ENCODE measurements at regions not wholly inside any gene's neighbourhood (a gene's known extent, or its start where the extent isn't known, plus 50 kb on each side); places are given as distances from the start of the nearest gene placed in this dataset.
"Not testable (repeated sequence)": the region's sequence is repeated elsewhere in the genome, so short reads cannot be mapped to it uniquely, and the experiment has no call there.

DNA sequence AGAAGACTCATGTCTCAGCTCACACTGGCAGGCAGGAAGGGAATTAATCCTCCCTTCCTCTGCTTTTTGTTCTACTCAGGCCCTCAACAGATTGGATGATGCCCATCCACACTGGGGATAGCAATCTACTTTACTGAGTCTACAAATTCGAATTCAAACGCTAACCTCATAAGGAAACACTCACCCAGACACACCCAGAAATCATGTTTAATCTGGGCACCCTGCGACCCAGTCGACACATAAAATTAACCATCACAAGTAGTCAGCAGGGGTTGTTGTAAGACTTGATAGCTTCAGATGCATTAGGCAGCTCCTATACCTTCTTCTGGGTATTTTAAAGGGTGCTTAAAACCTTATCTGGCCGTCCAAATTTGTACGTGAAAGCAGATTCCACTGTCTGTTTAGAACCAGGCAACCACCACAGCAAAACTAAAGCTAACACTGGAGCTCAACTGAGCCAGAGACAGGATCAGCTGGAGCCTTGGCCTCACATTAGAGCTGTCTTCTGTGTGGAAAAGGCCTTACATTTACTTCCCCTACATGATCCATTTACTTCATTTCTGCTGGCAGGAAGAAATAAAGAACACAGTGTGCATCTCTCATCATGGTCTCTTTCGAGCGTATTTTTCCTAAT, 407.3 kb upstream of the PPP2R3A start:
- DNase-seq (ENCODE audit: low spot score), result no peak

DNA sequence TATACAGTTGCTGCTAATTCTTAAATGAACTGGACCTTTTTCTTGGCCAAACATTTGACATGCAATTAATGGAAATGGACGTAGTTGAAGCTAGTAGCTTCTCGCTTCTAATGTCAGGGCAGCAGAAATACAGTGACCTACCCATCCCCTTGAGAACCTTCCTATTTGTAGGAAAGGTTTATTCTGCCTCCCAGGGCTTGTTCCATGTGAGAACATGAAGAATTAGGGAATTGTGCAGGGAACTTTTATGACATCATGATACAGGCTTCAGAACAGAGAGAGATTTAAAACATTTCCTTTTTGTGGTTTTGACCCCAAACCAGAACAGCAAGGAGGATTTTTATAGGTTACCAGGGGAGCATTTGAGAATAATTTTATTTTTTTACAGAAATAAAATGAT, 406.6 kb upstream of the PPP2R3A start:
- DNase-seq (ENCODE audit: low spot score), result no peak

DNA sequence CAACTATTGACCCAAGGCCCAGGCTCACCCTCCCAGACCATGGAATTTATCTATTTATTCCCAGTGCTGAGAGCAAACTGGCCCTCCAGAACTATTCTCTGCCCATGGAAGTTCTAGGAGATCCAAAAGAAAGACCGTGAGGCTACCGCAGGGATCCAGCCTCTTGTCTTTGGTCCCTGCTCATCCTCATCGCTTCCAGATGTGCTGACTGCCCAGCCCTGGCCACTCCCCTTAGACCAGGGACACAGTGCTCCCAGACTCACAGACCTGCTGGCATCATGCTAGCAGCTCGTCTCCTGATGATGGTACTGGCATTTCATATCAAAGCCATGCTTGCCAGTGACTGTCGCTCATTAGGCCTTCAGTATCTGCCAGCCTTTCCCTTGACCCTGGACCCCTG, 405.7 kb upstream of the PPP2R3A start:
- no peak for DNase-seq (ENCODE audit: low spot score)

DNA sequence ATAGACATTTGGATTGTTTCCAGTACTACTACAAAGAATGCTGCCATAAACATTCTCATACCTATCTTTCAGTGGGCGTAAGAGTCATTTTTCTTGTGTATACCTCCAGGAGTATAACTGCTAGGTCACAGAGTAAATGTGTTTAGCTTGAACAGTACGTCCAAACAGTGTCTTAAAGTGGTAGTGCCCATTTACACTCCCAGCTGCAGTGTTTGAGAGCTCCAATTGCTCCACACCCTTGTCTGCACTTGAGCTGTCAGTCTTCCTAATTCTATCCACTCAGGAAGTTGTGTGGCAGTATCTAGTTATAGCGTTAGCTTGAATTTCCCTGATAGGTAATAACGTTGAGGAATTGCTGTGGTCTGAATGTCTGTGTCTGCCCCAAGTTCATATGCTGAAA, 404.7 kb upstream of the PPP2R3A start:
- no peak for DNase-seq (ENCODE audit: low spot score)

DNA sequence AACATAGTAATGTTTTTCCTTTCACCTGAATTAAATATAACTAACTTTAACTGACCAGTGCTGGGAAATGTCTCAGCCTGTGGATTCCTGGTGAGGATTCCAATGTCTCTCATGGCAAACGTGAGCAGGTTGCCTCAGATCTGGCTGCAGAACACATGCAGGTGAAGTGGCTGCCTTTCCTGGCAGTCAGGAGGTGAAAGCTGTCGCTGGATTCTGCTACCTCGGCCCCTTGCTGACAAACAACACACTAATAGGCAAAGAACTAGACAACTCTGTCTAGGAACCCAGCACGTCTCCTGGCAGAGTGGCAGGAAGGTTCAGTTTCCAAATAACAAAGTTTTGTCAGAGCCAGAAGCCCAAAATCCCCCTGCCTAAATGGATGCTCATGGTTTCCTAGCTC, 400.8 kb upstream of the PPP2R3A start:
- DNase-seq (ENCODE audit: low spot score), result no peak

DNA sequence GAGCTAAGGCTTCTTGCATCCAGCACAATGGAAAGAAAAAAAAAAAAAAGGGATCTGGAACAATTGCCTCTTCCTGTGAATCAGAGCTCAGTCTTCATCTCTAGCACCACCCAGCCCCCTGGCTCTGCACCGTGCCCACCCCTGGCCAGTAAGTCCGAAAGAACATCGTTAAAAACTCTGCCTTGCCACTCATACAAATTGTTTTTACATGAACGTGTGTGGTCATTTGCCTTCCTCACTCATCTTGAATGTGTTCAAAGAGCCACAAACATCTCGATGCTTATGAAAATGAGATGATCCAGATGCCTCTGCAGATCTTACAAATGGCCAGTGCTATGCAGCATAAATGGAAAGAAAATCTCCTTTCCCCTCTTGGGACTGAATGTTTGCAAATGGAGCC, 400.0 kb upstream of the PPP2R3A start:
- DNase-seq (ENCODE audit: low spot score), result no peak

DNA sequence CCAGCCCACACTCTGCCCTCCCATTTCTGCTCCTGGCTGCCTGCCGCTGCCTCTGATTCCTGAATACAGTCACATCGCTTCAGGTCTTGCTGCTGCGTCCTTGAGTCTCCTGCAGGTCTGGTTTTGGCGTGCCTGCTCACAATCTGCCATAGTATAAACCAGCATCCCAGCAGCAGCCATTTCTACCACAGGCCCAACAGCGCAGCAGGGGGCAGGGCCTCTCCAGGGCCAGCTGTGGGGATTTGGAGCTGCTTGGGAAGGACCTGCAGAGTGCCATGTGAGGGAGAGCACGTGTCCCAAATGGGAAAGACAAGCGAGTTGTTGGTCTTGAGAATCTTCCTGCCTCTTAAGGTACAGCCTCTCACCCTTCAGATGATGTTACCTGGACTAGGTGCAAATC, 398.3 kb upstream of the PPP2R3A start:
- no peak for DNase-seq (ENCODE audit: low spot score)

DNA sequence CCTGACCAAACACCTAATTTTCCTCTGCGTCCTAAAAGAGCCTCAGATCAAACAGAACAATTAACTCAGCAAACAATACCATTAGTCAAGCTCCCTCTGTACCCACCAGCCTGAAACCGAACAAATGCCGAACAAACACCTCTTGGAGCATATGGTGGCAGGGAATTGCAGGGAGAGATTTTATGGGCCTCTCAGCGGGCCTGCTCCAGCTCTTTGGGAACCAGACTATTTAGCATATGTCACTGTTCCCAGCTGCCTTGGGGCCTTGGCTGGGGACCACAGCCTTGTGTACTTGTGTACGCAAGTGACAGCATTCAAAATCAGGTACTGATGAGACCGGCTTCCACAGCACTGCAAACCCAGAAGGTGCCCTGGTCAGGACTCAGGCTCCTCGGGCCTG, 388.8 kb upstream of the PPP2R3A start:
- DNase-seq (ENCODE audit: low spot score), result no peak

DNA sequence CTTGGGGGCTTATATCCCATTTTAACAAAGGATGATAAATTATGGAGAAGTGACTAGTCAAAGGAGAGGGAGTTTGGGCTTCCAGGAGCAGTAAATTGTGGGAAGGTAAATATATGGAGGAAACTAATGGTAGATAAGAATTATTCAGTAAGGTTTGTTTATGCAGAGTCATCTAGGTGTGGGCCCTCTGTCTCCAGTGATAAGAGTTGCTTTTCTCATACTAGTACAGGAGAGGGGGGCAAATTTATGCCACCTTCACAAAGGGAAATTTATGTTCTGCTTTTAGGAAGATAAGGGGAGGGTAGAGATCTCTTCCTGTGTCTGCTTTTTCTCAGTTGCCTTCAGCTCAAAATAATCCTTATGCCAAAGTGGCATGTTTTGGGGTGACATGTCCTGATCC, 383.7 kb upstream of the PPP2R3A start:
- no peak for DNase-seq (ENCODE audit: low spot score)

DNA sequence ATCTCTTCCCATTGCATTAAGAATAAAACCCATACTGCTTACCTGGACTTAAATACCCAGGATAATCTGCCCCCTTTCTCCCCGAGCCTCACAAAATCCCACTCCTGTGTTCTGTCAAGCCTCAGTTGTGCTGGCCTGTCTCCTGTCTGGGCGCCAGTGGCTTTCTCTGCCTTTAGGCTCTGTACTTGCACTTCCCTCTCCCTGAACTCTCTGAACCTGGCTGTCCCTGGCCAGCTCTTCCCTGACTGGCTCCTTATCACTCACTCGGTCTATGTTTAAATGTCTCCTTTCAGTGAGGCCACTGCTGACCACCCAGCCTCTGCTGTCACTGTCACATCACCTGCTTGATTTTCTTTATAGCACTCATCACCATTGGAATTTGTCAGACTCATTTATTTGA, 382.7 kb upstream of the PPP2R3A start:
- DNase-seq (ENCODE audit: low spot score), result no peak

DNA sequence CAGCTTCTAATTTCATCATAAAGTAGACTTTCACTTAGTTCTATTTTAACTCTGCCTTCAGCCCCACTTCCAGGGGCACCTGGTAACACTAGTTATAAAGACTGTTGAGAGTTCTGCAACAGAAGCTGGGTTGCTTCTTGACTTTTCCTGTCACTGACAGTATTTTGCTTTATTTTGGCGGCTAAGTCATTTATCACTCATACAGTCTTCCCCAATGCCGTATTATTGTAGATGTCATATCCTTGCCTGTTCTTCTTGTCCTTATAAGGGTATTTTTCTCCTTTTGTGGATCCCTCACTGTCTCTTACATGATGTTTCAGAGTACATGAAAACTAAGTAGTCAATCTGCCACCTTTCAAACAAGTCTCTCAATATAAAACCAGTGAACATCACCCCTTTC, 369.0 kb upstream of the PPP2R3A start:
- no peak for DNase-seq (ENCODE audit: low spot score)

DNA sequence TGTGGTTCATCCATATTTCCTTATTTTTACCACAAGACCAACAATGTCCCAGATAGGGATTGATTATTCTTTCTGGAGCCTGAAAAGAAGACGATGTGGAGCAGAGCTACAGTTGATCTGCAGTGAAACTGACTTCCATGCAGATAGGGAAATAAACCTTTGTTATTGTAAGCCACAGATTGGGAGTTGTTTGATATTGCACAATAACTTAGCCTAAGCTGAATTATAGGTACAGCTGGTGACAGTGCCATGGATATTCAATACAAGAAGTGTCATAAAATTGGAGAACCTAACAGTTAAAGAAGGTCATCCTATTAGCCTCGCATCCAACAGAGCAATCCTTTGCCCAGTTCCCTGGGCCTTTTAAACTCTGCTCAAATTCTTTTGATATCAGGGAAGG, 367.7 kb upstream of the PPP2R3A start:
- DNase-seq (ENCODE audit: low spot score), result no peak

DNA sequence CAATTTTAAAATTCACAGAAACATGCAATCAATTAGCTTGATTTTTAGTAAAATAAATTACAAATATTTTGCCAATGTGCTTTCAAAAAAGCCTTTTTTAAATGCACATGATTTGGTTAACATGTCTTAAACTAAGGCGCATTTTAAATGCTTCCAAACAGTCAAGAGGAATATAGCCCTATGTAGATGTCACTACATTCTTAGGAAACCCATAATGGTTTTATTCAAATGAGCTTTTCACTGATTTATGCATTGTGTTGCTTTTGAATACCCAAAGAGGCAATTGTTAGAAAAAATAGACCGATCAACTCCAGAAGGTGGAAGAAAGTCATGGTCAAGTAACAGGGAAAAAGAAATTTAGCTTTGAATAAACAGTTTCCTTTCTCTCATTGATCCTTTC, 366.9 kb upstream of the PPP2R3A start:
- no peak for DNase-seq (ENCODE audit: low spot score)

DNA sequence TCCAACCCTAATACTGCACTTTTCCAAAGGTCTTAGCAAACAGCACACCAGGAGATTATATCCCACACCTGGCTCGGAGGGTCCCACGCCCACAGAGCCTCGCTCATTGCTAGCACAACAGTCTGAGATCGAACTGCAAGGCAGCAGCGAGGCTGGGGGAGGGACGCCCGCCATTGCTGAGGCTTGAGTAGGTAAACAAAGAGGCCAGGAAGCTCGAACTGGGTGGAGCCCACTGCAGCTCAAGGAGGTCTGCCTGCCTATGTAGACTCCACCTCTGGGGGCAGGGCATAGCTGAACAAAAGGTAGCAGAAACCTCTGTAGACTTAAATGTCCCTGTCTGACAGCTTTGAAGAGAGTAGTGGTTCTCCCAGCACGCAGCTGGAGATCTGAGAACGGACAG, 361.0 kb upstream of the PPP2R3A start:
- not testable (repeated sequence) for DNase-seq (ENCODE audit: low spot score)

DNA sequence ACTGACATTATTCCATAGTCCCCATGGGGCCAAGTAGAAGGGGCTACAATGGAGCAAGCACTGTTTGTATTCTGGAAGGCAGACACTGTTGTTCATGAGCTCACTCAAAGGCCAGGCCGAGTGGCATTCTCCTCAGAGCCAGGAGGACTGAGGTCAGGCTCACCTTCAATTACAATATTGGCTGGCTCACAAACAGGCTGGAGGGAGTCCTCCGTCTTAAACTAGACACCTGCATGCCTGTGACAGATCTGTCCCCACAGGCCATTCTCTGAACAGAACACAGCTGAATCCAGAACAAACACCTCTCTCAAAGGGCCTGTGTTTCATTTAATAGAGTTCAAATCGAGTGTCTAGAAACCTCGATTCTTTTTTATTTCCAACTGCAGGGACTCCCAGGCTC, 347.4 kb upstream of the PPP2R3A start:
- no peak for DNase-seq (ENCODE audit: low spot score)

DNA sequence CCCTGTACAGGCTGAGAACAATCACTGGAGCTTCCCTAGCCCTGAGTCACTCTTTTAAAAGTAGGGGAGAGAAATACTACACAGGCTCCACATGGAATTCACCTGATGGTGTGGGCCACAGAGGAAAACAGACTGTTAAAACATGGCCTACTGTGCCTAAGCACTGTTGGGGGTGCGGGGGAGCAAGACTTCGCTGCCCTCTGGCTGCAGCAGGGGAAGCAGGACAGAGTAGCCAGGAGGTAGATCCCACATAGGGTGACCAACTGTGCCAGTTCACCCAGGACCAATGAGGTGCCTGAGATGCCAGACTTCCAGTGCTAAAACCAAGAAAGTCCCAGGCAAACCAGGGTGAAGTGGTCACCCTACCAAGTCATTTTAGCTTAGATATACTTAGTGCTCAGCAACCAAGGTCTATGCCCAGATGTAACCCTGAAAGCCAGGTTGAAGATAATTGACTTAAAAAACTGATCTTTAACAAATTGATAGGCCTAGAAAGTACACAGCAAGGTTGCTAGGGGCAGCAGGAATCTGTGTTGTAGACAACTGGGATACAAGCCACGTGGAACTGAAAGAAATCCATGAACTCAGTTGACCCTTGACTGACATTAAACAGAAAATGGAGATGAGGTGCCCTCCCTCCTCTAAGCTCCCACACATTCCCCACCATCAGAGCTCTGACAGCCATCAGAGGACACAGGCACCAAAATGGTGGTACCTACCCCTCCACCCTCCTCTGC, 344.2 kb upstream of the PPP2R3A start:
- DNase-seq (ENCODE audit: low spot score), result no peak

DNA sequence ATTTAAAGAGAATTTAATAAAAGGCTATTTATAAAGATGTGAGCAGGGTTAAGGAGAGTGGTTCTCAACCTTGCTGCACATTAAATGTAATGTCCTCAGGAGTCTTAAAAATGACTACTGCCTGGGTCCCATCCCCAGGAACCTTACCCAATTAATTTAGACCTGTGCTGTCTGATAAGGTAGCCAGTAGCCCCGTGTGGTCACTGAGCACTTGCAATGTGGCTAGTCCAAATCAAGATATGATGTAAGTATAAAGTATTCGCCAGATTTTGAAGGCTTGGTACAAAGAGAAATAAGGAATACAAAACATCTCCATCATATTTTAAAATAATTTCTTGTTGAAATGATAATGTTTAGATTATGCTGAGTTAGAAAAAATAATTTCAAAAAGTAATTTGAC, 343.3 kb upstream of the PPP2R3A start:
- no peak for DNase-seq (ENCODE audit: low spot score)

DNA sequence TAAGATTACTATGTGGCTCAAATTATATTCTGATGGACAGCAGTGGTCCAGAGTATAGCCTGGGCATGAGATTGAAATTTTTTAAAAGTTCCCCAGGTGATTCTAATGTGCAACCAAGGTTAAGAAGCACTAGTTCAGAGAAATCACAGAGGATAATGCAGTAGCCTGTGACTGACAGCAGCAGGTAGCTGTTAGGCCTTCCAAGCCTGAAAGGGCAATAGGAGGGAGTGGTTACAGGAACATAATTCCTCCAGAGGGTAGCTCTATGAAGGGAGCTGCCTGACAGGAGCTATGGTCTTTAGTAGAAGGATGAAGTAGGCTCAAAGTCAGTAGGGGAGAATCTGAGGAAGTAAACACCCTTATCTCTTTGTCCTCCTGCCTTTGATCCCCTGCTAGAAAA, 342.9 kb upstream of the PPP2R3A start:
- DNase-seq (ENCODE audit: low spot score), result no peak

DNA sequence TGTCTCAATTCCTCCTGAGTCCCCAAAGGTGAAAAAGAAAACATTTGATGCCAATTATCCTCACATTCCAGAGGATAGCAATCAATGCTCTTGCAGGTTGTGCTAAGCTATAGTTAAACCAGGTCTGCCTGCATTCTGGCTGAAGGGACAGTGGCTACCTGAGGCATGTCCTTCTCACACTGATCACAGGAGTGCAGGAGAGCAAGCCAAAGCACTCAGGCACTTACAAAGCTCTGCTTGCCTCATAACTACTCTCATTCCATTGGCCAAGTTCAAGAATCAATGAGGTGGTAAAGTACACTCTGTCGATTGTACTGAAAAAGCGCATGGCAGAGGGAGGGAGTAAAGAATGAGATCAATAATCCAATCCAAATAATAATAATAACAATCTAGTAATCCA, 342.0 kb upstream of the PPP2R3A start:
- DNase-seq (ENCODE audit: low spot score), result no peak

DNA sequence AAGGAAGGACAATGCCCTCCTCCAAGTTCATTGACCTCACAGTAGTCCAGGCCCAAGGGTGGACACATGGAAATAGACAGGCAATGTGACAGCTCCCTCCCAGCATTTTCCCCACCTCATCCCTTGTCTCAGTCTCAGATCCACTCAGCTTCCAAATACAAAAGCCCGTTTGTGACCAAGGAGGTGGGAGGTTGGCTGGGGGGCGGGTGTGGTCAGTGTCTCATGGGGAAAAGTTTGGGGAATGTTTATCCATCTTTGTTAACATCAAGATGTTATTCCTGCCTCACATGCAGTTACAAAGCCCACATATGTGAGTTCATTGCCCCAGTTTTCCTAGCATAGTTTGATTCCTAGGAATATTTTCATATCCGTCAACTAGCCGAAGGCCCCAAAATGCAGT, 338.5 kb upstream of the PPP2R3A start:
- no peak for DNase-seq (ENCODE audit: low spot score)

DNA sequence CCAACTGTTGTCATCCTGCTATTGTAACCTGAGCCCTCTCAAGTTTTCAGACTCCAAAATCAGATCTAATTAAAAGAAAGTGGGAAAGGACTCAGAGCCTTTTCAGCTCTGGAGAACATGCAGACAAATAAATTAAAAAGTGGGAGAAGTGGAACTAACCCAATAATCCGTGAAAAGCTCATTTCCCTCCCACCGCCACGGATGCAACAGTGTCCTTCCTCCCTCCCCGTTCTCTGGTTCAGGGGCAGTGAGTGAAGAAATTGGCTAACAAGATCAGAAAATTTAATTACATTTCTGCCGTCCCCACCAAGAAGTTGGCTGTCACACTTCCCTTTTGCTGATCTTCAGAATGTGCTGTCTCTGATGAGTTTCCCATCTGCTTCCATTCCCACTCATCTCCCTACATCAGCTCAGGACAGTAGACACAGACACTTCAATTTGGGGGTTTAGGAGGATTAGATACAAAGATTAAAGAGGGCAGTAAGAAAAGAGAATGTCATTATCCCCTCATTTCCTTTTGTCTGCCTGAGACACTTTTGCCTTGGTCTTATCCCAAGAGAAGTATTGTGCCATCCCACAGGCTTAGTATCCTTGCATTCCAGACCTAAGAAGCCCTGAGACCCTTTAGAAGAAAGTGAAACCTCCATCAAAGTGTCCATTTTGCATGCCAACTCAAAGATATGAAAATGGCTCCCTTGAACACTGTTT, 335.7 kb upstream of the PPP2R3A start:
- no peak for DNase-seq (ENCODE audit: low spot score)

DNA sequence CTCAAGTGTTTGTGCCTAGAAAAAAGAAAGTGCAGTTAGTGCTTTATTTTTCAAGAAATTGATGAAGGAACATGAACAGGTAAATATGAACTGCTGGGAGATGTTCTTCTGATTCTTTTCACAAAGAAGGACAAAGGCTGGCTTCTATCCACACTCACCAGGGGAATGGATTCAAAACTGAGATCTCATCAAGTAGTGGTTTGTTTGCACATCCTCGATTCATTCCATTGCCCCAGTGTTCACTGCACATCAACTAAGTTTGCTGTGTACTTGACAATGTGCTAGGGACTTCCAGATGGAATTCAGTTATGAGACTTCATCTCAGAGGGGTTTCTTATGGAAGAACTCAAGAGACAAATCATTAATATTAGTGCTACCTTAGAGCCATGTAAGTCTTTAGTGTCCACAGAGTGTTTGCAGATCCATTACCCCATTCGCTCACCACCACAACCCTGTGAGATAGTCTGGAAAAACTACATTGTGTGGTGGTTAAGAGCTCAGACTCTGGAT, 332.9 kb upstream of the PPP2R3A start:
- no peak for DNase-seq (ENCODE audit: low spot score)

DNA sequence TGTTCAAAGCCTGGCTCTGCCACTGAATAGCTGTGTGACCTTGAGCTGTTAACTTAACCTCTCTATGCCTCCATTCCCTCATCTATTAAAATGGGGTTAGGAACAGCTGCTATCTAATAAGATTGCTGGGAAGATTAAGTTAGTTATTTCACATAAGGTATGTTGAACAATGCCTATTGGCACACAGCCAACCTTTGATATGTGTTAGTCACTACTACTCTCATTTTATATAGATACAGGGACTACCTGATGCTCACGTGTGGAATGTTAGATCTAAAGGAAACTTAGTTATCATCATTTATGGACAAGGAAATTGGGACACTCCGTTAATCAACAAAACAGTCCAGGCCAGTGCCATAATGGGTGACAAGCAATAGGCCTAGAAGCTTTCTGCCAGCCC, 332.4 kb upstream of the PPP2R3A start:
- DNase-seq (ENCODE audit: low spot score), result no peak
